ENCODE measurements at regions not wholly inside any gene's neighbourhood (a gene's known extent, or its start where the extent isn't known, plus 50 kb on each side); places are given as distances from the start of the nearest gene placed in this dataset.
"Not testable (repeated sequence)": the region's sequence is repeated elsewhere in the genome, so short reads cannot be mapped to it uniquely, and the experiment has no call there.

DNA sequence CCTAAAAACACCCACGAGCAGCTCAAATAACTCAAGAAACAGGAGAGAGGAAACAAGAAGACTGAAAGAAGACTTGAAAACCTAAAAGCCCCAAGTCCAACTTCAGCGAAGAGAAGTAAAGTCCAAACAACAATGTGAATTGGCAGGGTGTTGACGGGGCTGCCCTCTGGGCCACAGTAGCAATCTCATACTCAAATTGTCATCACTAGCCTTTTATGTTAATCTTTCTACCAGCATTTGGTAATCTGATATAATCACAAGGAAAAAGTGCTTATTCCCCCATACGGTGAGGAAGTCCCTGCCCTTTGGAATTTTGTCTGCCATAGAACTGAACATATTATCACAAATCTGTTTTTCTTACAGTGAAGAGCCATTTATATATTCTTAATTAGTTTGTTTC is 51.5 kb upstream of the IFNE start:
- DNase-seq = no peak

DNA sequence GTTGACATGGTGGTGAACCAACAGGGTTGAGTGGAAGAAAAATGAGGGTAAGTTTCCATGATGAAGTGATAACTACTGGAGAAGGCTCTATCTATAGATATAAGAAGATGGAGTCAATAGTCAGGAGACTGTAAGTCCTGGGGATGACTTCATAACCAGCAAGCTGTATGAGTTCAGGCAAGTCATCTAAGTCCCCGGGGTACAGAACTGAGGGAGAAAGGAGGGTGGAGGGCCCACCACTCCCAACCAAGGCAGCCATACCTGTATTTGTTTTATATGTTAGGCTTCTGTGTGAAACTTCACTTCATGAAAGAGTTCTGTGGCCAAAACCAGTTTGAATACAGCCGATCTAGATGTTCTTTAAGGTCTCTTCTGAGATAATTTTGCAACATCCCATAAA is 53.3 kb upstream of the IFNE start:
- no peak for DNase-seq

DNA sequence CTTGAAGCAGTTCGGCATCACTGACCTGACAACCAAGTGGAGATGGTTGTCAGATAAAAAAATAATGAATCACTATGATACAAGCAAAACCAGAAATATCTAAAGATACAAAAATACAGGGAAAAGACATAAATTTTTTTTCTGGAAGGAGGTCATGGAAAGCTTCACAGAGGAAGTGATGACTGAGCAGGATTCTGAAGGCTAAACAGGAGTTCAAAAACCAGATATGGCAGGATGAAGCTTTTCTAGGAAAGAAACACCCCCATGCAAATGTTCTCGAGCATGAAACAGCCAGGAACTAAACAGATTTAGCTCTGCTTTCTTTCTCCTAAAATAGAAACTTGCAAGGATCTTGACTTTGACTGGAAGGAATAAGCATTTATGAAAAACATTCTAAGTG is 60.7 kb upstream of the IFNE start:
- no peak for DNase-seq

DNA sequence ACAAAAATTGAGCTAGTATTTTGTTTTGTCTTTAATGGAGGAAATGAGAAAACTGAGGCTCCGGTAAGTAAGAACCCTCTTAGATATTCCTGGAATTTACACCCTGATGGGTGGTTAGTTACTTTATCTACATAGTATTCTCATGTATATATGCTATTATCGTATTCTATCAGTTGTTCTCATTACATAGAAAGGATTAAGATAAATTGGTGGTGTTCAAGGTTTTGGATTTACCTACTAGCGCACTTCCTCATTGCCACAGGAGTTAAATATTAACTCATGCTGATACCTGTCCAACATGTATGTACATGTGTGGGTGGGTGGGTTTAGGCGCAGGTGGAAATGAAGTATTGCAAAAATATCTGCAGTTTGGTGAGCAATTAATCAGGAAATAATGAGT is 61.1 kb upstream of the IFNE start:
- DNase-seq = no peak

DNA sequence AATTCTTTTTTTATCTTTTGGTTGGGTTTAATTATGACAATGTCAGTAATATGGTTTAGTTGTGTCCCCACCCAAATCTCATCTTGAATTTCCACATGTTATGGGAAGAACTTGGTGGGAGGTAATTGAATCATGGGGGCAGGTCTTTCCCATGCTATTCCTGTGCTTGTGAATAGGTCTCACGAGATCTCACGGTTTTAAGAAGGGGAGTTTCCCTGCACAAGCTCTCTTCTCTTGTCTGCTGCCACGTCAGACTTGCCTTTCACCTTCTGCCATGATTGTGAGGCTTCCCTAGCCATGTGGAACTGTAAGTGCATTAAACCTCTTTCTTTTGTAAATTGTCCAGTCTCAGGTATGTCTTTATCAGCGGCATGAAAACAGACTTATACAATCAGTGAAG is 61.7 kb upstream of the IFNE start:
- not testable (repeated sequence) for DNase-seq

DNA sequence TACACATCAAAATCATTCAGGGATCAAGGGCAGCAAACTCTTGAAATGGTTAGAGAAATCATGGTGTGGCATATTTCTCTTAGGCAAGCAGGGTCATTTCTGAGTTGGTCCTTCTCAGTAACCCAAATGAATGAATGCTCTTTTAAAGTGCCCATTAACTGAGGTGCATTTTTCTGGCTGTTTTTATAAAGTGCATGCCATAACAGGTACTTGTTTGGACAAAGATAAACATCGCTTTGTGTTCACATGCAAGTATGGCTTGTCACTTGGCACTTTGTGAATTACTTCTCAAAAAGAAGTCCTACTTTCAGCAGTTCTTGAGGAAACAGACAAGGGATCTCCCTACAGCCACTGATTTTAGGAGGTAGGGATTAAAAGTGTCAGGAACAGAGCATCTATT is 64.8 kb upstream of the IFNE start:
- DNase-seq = no peak

DNA sequence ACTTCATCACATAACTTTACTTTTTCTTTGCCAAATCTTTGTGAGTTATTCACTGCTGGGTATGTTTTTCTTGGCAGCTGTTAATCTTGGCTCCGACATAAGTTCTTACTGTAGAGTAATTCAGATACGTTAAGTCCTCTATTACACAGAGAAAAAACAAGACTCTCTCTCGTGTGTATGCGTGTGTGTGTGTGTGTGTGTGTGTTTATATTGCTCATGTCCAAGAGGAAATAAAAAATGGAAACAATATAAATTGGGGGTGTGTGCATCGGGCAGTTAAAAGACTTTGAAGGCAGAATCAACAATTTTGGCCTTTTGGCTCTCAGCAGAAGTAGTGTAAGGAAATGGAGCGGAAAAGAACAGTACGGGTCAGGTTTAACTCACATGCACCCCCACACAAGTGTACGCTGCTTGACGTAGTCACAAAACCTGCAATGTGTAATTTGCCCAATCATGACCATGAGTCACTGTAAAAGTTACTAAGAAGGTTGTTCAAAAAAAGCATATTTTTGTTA is 67.2 kb upstream of the IFNE start:
- DNase-seq = no peak

DNA sequence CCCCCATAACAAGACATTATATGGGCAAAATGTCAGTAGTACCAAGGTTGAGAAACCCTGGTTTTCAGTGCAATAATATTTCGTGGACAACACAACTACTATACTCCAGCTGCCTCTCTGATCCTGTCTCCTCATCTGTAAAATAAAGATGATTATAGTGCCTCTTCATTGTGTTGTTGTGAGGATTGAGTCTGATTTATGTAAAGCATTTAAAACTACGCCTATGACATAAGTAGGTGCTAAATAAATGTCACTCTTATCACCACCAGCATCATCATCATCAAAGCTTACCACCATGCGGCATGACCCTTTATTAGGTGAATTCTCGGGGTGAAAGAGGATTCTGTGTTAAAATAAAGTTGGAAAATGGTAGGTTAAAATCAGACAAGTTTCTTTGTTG is 67.8 kb upstream of the IFNE start:
- DNase-seq = no peak

DNA sequence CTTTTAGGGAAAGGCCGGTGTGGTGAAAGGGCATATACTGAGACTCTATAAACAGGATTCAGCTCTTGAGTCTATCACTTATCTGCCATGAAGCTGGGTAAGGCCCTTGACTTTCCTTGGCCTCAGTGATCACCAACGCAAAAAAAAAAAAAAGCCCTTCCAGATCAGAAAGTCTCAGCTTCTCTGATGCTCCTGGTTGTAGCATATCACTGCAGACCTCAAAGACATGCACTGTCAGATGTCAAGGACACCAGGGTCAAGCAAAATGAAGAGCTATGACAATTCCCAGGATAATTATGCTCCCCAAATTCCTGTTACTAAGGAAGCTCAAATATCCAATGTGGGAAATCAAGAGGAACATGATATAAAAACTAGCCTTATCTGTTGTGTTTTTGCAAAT is 68.3 kb upstream of the IFNE start:
- no peak for DNase-seq

DNA sequence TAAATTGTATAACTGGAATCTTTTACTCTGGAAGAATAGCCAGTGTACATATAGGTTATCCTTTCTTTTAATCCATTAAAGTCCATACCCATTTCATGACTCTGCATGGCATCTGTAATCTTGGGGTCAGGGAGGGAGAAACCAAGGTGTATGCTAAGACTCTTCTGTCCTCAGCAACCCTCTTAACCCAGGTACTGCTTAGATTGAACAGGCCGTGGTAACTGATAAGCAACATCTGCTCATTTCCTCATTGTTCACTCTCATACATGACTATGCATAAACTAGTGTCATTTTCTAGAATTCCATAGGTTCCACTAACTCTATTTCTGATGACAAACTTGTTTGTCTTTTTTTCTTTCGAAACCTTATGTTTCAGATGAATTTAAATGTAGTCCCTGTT is 69.3 kb upstream of the IFNE start:
- no peak for DNase-seq

DNA sequence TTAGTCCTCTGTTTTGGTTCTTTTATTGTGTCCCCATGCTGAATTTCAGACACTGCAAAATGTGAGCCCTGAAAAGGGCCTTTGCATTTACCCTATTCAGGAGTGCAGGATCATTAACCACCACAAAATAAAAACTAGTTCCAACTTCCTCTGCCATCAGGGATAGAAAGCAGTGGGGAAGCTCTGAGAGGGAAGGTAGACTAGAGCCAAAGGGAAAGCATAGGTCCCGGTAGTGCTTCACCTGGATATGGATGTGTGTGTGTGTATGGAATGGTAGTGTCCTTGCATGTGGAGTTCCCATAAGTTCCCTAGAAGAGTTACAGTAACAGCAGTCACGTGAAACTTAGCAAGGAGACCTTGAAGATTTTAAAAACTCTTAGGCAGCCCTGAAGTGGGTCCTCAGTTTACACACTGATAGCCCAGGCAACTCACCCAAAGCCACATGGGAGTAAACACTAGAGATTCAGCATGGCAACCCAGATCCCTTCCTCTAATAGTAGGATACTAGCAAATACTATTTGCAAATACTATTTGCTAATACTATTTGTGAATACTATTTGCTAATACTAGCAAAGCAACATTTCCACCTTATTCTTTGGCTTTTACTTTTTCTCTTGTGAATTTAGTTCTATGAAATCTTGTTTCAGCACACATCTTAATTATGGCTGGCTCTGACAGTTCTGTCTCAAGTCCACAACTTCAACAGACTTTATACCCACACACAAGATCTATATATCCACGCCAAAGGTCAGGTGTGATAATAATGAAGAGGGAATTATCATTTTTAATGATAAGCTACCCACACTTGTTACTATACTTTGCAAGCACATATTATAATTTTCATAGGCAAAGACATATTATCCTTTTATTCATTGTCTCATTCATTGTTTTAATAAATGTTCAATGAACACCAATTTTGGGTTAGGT is 70.4 kb upstream of the IFNE start:
- no peak for DNase-seq

DNA sequence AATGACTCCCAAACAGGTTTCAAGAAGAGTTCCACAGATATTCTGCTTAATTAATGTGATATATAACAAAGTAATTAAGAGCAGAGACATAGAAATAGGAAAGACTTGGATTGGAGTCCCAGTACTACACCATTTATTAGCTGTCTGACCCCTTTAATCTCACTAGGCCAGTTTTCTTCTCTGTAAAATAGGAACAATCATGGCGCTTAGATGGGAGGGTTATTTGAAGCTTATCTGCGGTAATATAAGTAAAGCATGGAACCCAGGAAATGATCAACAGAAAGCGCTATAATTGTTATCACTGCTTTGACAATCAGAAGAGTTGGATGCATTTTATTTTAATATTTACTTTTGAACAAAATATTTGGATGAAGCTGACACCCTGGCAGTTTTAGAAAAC is 71.3 kb upstream of the IFNE start:
- no peak for DNase-seq

DNA sequence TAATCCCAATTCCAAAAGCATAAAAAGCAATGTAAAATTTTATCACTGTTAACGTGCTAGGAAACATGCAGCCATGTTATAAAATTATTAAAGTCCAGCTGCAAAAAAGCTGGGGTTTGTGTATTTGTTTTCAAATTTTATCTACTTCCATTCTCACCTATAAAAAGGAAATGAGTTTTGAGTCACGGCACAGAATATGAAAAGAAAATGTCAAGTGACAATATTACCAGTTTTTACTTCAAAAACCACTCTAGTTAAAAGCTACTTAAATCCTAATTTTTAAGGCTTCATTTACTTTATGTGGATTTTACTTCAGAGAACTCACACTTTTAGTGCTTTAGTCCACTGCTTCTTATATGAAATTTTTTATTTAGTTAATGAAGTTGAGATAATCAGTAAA is 72.7 kb upstream of the IFNE start:
- no peak for DNase-seq

DNA sequence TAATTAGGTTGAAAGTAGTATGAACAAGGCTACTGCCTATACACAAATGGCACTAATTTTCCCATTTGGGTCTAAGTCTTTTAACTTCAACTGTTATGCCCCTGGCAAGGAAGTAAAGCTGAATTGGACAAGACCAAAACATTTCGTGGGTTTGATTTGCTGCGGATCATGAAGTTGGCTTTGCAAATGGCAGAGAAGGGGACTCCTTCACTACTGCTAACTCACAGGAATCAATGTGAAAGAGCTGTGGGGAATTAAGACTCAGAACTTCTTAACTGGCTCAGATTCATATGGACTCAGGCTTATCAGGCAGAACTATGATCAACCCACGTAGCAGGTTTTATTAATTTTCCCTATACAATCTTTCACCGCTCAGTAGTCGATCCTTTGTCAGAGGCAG is 73.8 kb upstream of the IFNE start:
- DNase-seq = no peak

DNA sequence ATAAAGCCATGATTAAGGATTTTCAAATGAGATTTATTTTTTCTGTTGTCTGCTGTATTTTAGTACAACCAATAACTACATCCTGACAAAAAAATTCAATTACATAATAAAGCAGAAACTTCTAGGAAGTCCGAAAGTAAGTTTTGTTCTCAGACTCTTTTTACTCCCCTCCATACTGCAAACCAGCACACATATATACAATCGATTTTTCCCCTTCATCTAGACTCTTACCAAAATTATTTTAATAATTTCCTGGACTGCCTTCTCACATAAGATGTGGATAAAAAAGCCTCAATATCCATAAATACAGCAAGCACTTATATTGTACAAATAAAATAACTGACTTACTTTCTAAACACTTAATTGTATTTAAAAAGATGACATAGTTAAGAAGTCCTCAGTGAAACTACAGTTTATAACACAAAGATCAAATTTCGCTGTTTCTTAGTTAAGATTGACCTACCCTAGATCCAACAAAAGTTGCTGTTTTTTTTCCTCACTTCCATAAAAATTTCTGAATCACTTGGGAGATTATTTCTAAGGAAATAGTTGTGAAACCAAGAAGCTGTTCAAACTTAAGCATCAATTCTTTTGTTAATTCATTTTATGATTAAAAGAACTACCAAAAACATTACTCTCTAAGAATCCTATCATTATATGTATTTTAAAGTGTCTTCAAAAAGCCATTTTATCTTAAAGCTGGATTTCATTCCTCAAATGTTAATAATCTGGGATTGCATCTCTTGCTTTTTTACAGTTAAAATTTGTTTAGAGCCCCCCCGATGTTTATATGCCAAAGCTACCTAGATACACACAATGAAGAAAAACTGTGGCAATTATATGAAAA is 74.7 kb upstream of the IFNE start:
- no peak for DNase-seq

DNA sequence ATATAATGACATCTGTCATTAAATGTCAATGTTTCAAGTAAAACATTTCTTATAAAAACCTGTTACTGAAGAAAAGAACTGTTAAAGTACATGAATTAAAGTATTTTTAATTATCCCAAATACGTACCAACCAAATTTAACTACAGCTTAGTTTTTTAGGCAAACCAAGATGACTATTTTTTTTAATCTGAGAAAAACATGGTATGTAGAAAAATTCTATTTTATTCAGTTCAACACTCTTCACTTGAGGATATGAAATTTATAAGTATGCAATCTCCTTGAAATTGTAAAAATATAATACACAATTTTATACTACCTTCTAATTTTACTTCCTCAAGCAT is 75.3 kb upstream of the IFNE start:
- DNase-seq = no peak

DNA sequence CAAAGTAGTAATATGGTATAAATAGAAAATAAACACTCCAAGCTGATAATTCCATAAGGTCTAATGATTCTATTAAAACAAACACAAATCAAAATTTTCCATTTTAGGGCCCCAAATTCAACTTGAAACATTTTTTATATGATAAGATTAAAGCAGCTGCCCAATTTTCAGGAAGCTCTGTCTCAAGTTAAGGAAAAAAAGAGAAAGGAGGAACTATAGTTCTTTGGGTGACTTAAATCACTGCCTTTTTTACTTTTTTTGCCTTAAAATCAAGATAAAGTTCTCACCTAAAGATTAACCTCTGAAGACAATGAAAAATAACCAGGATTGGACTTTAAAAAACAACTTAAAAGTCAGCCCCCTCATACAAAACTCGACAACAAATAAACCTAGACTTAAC is 76.0 kb upstream of the IFNE start:
- DNase-seq = no peak

DNA sequence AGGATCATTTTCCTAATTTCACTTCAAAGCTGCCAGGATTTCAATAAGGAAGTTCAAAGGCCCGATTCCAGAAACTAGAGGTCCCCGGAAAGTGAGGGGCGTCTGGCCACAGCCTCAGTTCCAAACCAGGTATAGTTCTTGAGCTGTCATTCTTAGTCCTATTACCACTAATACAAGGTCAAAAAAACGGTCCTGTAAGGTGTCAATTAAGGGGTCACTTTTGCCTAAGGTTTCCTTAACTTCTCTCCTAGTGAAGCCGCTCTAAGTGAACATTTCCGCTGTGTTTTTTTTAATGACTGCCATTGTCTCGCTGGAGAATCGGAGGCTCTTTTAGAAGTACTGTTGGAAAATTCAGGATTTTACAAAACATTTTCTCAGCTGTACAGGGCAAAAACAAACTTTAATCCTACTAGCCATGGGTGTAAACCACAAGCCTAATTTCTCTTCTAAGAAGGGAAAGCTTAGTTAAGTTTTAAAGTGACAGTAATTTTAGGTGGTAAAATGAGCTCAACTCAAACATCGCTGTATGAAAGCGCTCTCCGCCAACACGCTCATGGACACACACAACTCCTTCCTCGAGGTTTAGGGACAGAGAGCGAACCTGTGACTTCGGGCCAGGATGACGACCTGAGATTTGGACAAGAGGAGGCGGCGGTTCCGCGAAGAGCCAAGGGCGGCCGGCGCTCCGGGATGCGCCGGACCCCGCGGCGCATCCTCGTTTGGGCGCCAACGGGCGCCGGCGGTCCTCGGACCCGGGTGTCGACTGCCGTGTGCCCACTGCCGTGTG is 76.7 kb upstream of the IFNE start:
- DNase-seq = peak; percentile 2

DNA sequence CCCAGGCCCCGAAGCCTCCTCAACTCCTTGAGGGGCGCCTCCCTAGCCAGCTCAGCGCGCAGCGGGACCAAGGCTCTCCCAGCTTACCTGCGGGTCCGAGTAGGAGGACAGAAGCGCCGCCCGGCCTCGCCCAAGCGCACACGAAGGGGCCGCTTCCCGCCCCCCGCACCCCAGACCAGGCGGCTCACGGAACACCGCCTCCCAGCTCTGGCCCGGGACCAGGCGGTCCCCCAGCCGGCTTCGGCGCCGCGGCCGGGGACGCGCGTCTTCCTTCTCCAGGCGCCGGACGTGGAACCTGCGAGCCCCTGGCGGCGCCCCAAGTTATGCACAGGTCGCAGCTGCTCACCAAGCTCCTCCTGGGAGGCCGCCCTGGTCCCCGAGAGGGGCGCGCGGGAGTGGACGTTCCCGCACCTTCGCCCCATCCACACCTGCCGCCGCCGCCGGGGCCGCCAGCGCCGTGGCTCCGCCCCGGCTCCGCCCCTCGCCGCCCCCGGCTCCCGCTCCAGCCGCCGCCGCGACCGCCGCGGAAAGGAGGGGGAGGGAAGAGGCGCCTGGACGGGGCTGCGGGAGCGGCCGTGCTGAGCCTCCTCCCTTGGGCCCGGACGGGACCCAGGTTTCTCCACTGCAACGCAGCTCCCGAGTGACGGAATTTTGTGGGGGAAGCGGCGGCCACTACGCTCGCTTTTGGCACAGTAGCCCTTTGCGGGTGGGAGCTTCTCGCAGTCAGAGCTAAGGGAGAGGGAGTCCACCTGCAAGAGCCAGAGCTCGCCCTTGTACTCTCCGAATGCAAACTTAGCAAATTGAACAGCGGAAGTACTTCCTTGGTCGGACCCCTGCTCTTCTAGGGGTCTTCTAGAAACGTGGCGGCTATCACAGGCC is 77.5 kb upstream of the IFNE start:
- DNase-seq = peak; percentile 33

DNA sequence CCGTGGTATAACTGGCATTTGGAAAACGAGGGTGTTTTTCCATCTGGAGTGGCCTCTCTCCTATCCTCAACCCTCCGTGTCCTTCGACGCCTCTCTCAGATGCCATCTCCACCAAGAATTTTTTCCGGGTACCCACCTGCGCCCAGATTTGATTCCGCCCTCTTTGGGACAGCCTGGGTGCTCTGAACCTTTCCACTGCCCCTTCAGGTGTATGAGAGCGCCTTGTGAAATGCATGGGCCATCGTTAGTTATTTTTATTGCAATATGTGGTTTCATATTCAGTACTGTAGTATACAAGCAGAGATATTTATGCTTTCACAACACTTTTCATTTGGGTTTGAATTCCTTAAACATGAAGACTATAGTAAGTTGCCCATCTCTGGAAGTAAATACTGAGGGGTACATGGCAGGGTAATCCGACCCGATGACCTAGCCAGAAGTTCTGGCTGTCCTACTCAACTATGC is 78.2 kb upstream of the IFNE start:
- no peak for DNase-seq

DNA sequence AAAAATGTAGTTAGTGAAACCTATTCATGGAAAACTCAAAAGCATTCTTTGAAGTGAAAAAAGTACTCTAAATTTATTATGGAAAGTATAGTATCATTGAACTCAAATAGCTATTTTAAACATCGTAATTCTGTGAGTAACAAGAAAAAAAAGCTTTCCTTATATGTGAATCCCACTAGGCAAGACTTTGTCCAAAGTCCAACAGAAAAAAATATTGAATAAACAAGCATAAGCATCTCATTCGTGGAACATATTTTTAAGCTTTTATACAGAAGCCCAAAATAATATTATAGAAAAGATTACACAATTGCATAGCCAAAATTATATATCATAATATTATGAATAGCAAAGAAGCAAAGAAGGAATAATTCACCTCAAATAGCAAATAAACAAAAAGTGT is 79.4 kb upstream of the IFNE start:
- DNase-seq = no peak

DNA sequence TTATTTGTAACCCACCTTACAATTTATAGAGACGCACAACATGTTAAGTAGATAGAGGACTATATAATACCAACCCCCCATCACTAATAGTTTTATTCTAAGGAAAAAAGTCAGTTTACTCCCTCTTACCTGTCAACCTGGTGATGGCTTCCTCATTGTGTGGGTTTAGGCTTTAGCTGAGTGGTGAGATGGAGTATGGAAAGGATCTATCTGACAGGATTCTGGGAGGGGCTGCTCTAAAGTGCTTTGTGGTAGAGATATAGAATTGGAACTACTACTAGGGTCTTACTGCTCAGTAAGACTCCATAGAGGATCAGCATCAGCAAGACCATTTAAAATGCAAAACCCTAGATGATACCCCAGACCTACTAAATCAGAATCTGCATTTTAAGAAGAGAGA is 82.1 kb upstream of the IFNE start:
- no peak for DNase-seq

Data from effector CD4-positive, alpha-beta T cell (primary cell).